Psoas muscle (tissue), 7 donors: ENCODE measurements at regions not wholly inside any gene's neighbourhood (a gene's known extent, or its start where the extent isn't known, plus 50 kb on each side); places are given as distances from the start of the nearest gene placed in this dataset.
A peak's percentile ranks its signal among the peaks of the same experiment; 100 is the strongest.
"Not testable (repeated sequence)": the region's sequence is repeated elsewhere in the genome, so short reads cannot be mapped to it uniquely, and the experiment has no call there.

ENCODE experiments used
- ATAC-seq, 4 donors: fragments of 200-7000 bp; cut with Tn5 transposase; one replicate each; pipeline ENCODE4 v1.9.1; 2020; ENCODE audit warnings: moderate library complexity in 3 of 4, mild to moderate bottlenecking in 2 of 4
- DNase-seq, 2 donors: peaks; one replicate each; pipeline ENCODE4 v3.0.0-alpha.2; 2020
- H3K27ac ChIP-seq: fragments of 200-600 bp; one replicate; pipeline ENCODE4 v1.8.0; 2022
- H3K27me3 ChIP-seq, 3 donors: fragments of 200-600 bp in 1 of 3; one replicate each; pipeline versions ENCODE4 v1.6.1 to v1.8.0; 2013 to 2022; ENCODE audit warnings: low read length in 2 of 3, mild to moderate bottlenecking in 2 of 3, moderate library complexity in 1 of 3; ENCODE audit not compliant: insufficient read depth in 3 of 3
- H3K36me3 ChIP-seq, 2 donors: fragments of 200-600 bp in 1 of 2; one replicate each; pipeline versions ENCODE4 v1.6.1 to v1.8.0; 2013 to 2022; ENCODE audit warnings: low read depth in 1 of 2, mild to moderate bottlenecking in 1 of 2, moderate library complexity in 1 of 2; ENCODE audit not compliant: insufficient read depth in 1 of 2
- H3K4me1 ChIP-seq: fragments of 200-600 bp; one replicate; pipeline ENCODE4 v1.8.0; 2022
- H3K4me3 ChIP-seq: fragments of 200-600 bp; one replicate; pipeline ENCODE4 v1.8.0; 2022; ENCODE audit warnings: mild to moderate bottlenecking
- H3K9me3 ChIP-seq: fragments of 200-600 bp; one replicate; pipeline ENCODE4 v1.8.0; 2022
- WGBS, 3 donors: extraction: QIAGEN DNeasy Blood & Tissue Kit; methylation state at CpG; one replicate each; pipeline versions ENCODE4 v1.1.6 to v1.1.7; 2013; 5-methylcytosine and 5-hydroxymethylcytosine counted together
- intact Hi-C, 2 donors: fragments of 100-400 bp; cut with DNase I; formaldehyde crosslinking; loops; one replicate each; pipeline versions ENCODE4 v1.11.0 to v1.14.2; 2022
- donor health status: healthy with polysubstance abuse.
- donor health status: DM: no; HTN: no; CAD: no; lungs with moderate emphysema.
- donor health status: Bipolar disorder and iron deficiency.
- donor health status: healthy.
- donor health status: DM: yes; HTN: yes; CAD: no.
- donor health status: DM: no; HTN: no; CAD: no.
- donor health status: DM: yes; HTN: yes; CAD: no.

GRCh38 chr2:91590381-91590780 is 2898.9 kb downstream of the RPIA start:
- H3K9me3 ChIP-seq, intact Hi-C loops, H3K4me3 ChIP-seq, DNase-seq, H3K4me1 ChIP-seq, ATAC-seq, H3K36me3 ChIP-seq, H3K27ac ChIP-seq: not testable (repeated sequence)
- H3K27me3 ChIP-seq = peaks cover 0 to 27% (median 0%) of the 10 kb centered on the region in 3 donors
- 87 to 93% (median 91%) methylated on average over 9 to 11 of the region's 12 CpGs for WGBS, 3 donors

GRCh38 chr2:91591066-91591465 is 2899.6 kb downstream of the RPIA start:
- whole genome bisulfite sequencing, 3 donors = 80 to 88% (median 81%) methylated on average over 6 of the region's 6 CpGs
- H3K36me3 ChIP-seq, DNase-seq, intact Hi-C loops, H3K4me3 ChIP-seq, H3K9me3 ChIP-seq, H3K27ac ChIP-seq, H3K4me1 ChIP-seq, ATAC-seq: not testable (repeated sequence)
- peaks cover 0 to 27% (median 0%) of the 10 kb centered on the region in 3 donors for H3K27me3 ChIP-seq

- H3K36me3 ChIP-seq, H3K9me3 ChIP-seq, ATAC-seq, H3K4me3 ChIP-seq, H3K4me1 ChIP-seq, DNase-seq, H3K27me3 ChIP-seq, intact Hi-C loops, H3K27ac ChIP-seq: not testable (repeated sequence)
- 74 to 88% (median 81%) methylated on average over 5 to 7 of the region's 7 CpGs for WGBS, 3 donors
Measured at GRCh38 chr2:91597436-91597835, 2906.0 kb downstream of the RPIA start.

- intact Hi-C loops, H3K27me3 ChIP-seq, H3K27ac ChIP-seq, H3K4me1 ChIP-seq, H3K9me3 ChIP-seq, ATAC-seq, DNase-seq, H3K4me3 ChIP-seq, H3K36me3 ChIP-seq: not testable (repeated sequence)
- WGBS, 3 donors = 83 to 84% (median 84%) methylated on average over 4 of the region's 4 CpGs
Measured at GRCh38 chr2:91598519-91598918, 2907.0 kb downstream of the RPIA start.

- H3K36me3 ChIP-seq, H3K9me3 ChIP-seq, H3K27ac ChIP-seq, ATAC-seq, H3K4me3 ChIP-seq, intact Hi-C loops, H3K27me3 ChIP-seq, DNase-seq, H3K4me1 ChIP-seq: not testable (repeated sequence)
- 64 to 74% (median 69%) methylated on average over 6 of the region's 6 CpGs for WGBS, 3 donors
Measured at GRCh38 chr2:91599000-91599399, 2907.5 kb downstream of the RPIA start.

GRCh38 chr2:91602860-91603259 is 2911.4 kb downstream of the RPIA start:
- H3K9me3 ChIP-seq, H3K4me3 ChIP-seq, H3K27ac ChIP-seq, H3K4me1 ChIP-seq, intact Hi-C loops, ATAC-seq, H3K36me3 ChIP-seq, DNase-seq, H3K27me3 ChIP-seq: not testable (repeated sequence)
- WGBS, 3 donors = 43 to 67% (median 51%) methylated on average over 1 of the region's 1 CpG

- H3K36me3 ChIP-seq, H3K9me3 ChIP-seq, H3K4me1 ChIP-seq, H3K27me3 ChIP-seq, DNase-seq, H3K27ac ChIP-seq, H3K4me3 ChIP-seq, ATAC-seq, intact Hi-C loops: not testable (repeated sequence)
- 79 to 90% (median 85%) methylated on average over 2 of the region's 3 CpGs for WGBS, 3 donors
Measured at GRCh38 chr2:91603996-91604395, 2912.5 kb downstream of the RPIA start.

GRCh38 chr2:91604629-91605028 is 2913.2 kb downstream of the RPIA start:
- H3K4me1 ChIP-seq, ATAC-seq, intact Hi-C loops, H3K4me3 ChIP-seq, DNase-seq, H3K9me3 ChIP-seq, H3K27me3 ChIP-seq, H3K36me3 ChIP-seq, H3K27ac ChIP-seq: not testable (repeated sequence)
- 76 to 88% (median 78%) methylated on average over 3 of the region's 3 CpGs for WGBS, 3 donors

GRCh38 chr2:91623739-91624138 is 2932.3 kb downstream of the RPIA start:
- WGBS, 3 donors = 89 to 92% (median 89%) methylated on average over 6 of the region's 7 CpGs
- H3K27ac ChIP-seq, ATAC-seq, intact Hi-C loops, H3K9me3 ChIP-seq, H3K36me3 ChIP-seq, H3K4me1 ChIP-seq, H3K4me3 ChIP-seq, DNase-seq, H3K27me3 ChIP-seq: not testable (repeated sequence)

- not testable (repeated sequence) for ATAC-seq, H3K9me3 ChIP-seq, H3K27me3 ChIP-seq
Measured at GRCh38 chr2:91628471-91628870, 2937.0 kb downstream of the RPIA start.

GRCh38 chr2:91657193-91657592 is 2965.7 kb downstream of the RPIA start:
- H3K36me3 ChIP-seq, intact Hi-C loops, ATAC-seq, H3K4me1 ChIP-seq, H3K9me3 ChIP-seq, H3K27ac ChIP-seq, H3K27me3 ChIP-seq, H3K4me3 ChIP-seq: not testable (repeated sequence)
- WGBS, 3 donors = 8 to 61% (median 53%) methylated on average over 4 to 5 of the region's 17 CpGs
- DNase-seq = peak; percentile 53 to 81

More at GRCh38 chr2:91628471-91628870, 2937.0 kb downstream of the RPIA start:
- intact Hi-C loops, DNase-seq, H3K4me3 ChIP-seq, H3K27ac ChIP-seq, H3K36me3 ChIP-seq, H3K4me1 ChIP-seq: not testable (repeated sequence)
- 72 to 73% methylated on average over 4 to 5 of the region's 11 CpGs; no CpG with 5 or more reads in 1 of the 3 donors for WGBS, 3 donors

- H3K27ac ChIP-seq, H3K4me3 ChIP-seq, intact Hi-C loops, H3K36me3 ChIP-seq, H3K9me3 ChIP-seq, H3K4me1 ChIP-seq, ATAC-seq, H3K27me3 ChIP-seq, DNase-seq: not testable (repeated sequence)
- 35 to 51% (median 37%) methylated on average over 5 to 12 of the region's 12 CpGs for WGBS, 3 donors
Measured at GRCh38 chr2:91658336-91658735, 2966.9 kb downstream of the RPIA start.
